ENCODE measurements at regions not wholly inside any gene's neighbourhood (a gene's known extent, or its start where the extent isn't known, plus 50 kb on each side); places are given as distances from the start of the nearest gene placed in this dataset.

- TF ChIP-seq, protein P1, sequence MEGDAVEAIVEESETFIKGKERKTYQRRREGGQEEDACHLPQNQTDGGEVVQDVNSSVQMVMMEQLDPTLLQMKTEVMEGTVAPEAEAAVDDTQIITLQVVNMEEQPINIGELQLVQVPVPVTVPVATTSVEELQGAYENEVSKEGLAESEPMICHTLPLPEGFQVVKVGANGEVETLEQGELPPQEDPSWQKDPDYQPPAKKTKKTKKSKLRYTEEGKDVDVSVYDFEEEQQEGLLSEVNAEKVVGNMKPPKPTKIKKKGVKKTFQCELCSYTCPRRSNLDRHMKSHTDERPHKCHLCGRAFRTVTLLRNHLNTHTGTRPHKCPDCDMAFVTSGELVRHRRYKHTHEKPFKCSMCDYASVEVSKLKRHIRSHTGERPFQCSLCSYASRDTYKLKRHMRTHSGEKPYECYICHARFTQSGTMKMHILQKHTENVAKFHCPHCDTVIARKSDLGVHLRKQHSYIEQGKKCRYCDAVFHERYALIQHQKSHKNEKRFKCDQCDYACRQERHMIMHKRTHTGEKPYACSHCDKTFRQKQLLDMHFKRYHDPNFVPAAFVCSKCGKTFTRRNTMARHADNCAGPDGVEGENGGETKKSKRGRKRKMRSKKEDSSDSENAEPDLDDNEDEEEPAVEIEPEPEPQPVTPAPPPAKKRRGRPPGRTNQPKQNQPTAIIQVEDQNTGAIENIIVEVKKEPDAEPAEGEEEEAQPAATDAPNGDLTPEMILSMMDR (IDR thresholded peaks at IDR 0.05) = no peak
- TF ChIP-seq POLR2A (IDR thresholded peaks at IDR 0.05) = no peak
Observed at GRCh38 chr5:124372457-124372856, 374.0 kb downstream of the ZNF608 start.
